PFSK-1 (cell line): ENCODE measurements at regions not wholly inside any gene's neighbourhood (a gene's known extent, or its start where the extent isn't known, plus 50 kb on each side); places are given as distances from the start of the nearest gene placed in this dataset.

Experiments
- POLR2AphosphoS5 ChIP-seq: IDR thresholded peaks from 2 replicates; pipeline ENCODE4 v1.6.1; 2012; ENCODE audit warnings: low read depth, mild to moderate bottlenecking, control low read depth, low read length, moderate library complexity
- REST ChIP-seq, 2 experiments: IDR thresholded peaks; 2 replicates each; pipeline versions ENCODE4 v1.6.1 to v1.8.0; 2011 to 2012; ENCODE audit warnings: low read depth in 2 of 2, low read length in 2 of 2, control low read depth in 1 of 2, inconsistent platforms in 1 of 2, mild to moderate bottlenecking in 1 of 2, moderate library complexity in 1 of 2; ENCODE audit not compliant: insufficient read depth in 1 of 2
- SIN3A ChIP-seq: IDR thresholded peaks from 2 replicates; pipeline ENCODE4 v1.6.1; 2012; ENCODE audit warnings: mild to moderate bottlenecking, low read length, moderate library complexity, borderline replicate concordance; ENCODE audit not compliant: insufficient read depth
- TAF1 ChIP-seq: IDR thresholded peaks from 2 replicates; pipeline ENCODE4 v1.6.1; 2012; ENCODE audit warnings: low read length, control low read depth, borderline replicate concordance; ENCODE audit not compliant: insufficient read depth

DNA sequence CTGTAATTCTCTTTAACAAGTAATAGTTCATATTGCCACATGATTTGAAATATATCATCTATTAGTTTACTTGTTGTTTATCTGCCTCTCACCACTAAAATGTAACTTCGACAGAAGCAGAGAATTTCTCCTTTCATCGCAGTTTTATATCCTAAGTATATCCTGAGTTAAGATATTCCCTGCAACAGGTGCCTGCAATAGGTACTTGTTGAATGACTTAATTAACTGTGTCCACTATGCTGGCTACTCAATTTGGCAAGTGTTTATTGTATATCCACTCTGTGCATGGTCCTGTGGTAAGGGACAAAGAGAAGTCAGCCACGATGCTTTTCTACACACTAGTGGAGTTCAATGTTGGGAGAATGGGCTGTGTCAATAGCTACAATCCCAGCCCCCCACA lies 108.5 kb downstream of the PSAT1 start:
- TF ChIP-seq REST (IDR thresholded peaks at IDR 0.05; ENCODE audit: insufficient read depth in 1 of 2, low read depth in 2 of 2, low read length in 2 of 2): no peak
- TF ChIP-seq POLR2AphosphoS5: no peak
- no peak for TF ChIP-seq SIN3A
- no peak for TF ChIP-seq TAF1
